IMR-90 (cell line): ENCODE measurements at regions not wholly inside any gene's neighbourhood (a gene's known extent, or its start where the extent isn't known, plus 50 kb on each side); places are given as distances from the start of the nearest gene placed in this dataset.

Source experiments
- ATAC-seq: fragments of 200-7000 bp; cut with Tn5 transposase; 2 replicates; pipeline ENCODE4 v1.9.1; 2020; ENCODE audit warnings: low read depth, mild to moderate bottlenecking, moderate library complexity
- BruUV-seq: library from RNA; stranded (reverse); fragments of 400-500 nt; replicated peaks from 2 replicates; lab custom pipeline; 2021; lab: Mats Ljungman, UMichigan
- CTCF ChIA-PET: fragments of 300-600 bp; formaldehyde crosslinking; extraction: SDS; loops from one replicate; lab custom pipeline; 2021; ENCODE audit warnings: antibody characterized with exemption; lab: Yijun Ruan, JAX
- POLR2A ChIA-PET: fragments of 300-600 bp; sonication (Branson Sonifier 250); formaldehyde crosslinking; loops from one replicate; lab custom pipeline; 2022; ENCODE audit warnings: antibody characterized with exemption; ENCODE audit not compliant: unreplicated experiment; lab: Charles Lee
- DNase-seq: peaks from one replicate; pipeline ENCODE4 v3.0.0; 2013
- H2AFZ ChIP-seq: replicated peaks from 2 replicates; pipeline ENCODE3; 2013; ENCODE audit warnings: low read length, mild to moderate bottlenecking; ENCODE audit not compliant: poor library complexity
- H2AK5ac ChIP-seq: 2 replicates; pipeline ENCODE4 v1.6.1; 2013; ENCODE audit warnings: low read depth, low read length, inconsistent platforms
- H2AK9ac ChIP-seq: replicated peaks from 2 replicates; pipeline ENCODE3; 2013; ENCODE audit warnings: mild to moderate bottlenecking, low read depth, low read length, moderate library complexity; ENCODE audit not compliant: poor library complexity
- H2BK120ac ChIP-seq: 2 replicates; pipeline ENCODE4 v1.6.1; 2013; ENCODE audit warnings: low read depth, low read length, inconsistent platforms
- H2BK15ac ChIP-seq: 3 replicates; pipeline ENCODE4 v1.6.1; 2013; ENCODE audit warnings: low read depth, low read length, inconsistent platforms
- H2BK20ac ChIP-seq: 2 replicates; pipeline ENCODE4 v1.6.1; 2013; ENCODE audit warnings: low read depth, mild to moderate bottlenecking, inconsistent platforms, low read length, moderate library complexity
- H2BK5ac ChIP-seq: 2 replicates; pipeline ENCODE4 v1.6.1; 2013; ENCODE audit warnings: mild to moderate bottlenecking, low read depth, low read length, inconsistent platforms; ENCODE audit not compliant: poor library complexity, severe bottlenecking
- H3K14ac ChIP-seq: replicated peaks from 2 replicates; pipeline ENCODE4 v1.6.1; 2013; ENCODE audit warnings: low read depth, low read length, inconsistent platforms
- H3K18ac ChIP-seq: 2 replicates; pipeline ENCODE4 v1.6.1; 2013; ENCODE audit warnings: low read depth, low read length, control low read depth
- H3K23ac ChIP-seq: 2 replicates; pipeline ENCODE4 v1.6.1; 2013; ENCODE audit warnings: low read depth, low read length, inconsistent platforms
- H3K27ac ChIP-seq: 2 replicates; pipeline ENCODE4 v1.5.1; 2013; ENCODE audit warnings: mild to moderate bottlenecking, control low read depth, low read length; ENCODE audit not compliant: insufficient read depth
- H3K27me3 ChIP-seq: 2 replicates; pipeline ENCODE4 v1.6.1; 2013; ENCODE audit warnings: low read length; ENCODE audit not compliant: control insufficient read depth, insufficient read depth
- H3K36me3 ChIP-seq: 2 replicates; pipeline ENCODE4 v1.6.1; 2013; ENCODE audit warnings: low read length, mixed read lengths; ENCODE audit not compliant: control insufficient read depth, insufficient read depth
- H3K4ac ChIP-seq: 2 replicates; pipeline ENCODE4 v1.6.1; 2013; ENCODE audit warnings: low read depth, low read length, inconsistent platforms
- H3K4me1 ChIP-seq: 2 replicates; pipeline ENCODE4 v1.6.1; 2013; ENCODE audit warnings: low read length, mixed read lengths; ENCODE audit not compliant: control insufficient read depth, insufficient read depth
- H3K4me2 ChIP-seq: 2 replicates; pipeline ENCODE4 v1.6.1; 2013; ENCODE audit warnings: low read depth, mild to moderate bottlenecking, control low read depth, low read length, moderate library complexity
- H3K4me3 ChIP-seq: 2 replicates; pipeline ENCODE4 v1.5.1; 2013; ENCODE audit warnings: low read depth, mild to moderate bottlenecking, control low read depth, low read length, moderate library complexity; ENCODE audit not compliant: insufficient read depth
- H3K56ac ChIP-seq: 2 replicates; pipeline ENCODE4 v1.6.1; 2013; ENCODE audit warnings: low read length, inconsistent platforms; ENCODE audit not compliant: insufficient read depth; ENCODE audit errors: extremely low read depth
- H3K79me1 ChIP-seq, 2 experiments: 2 replicates each; pipeline ENCODE4 v1.6.1; 2013; ENCODE audit warnings: low read length in 2 of 2, inconsistent platforms in 1 of 2, low read depth in 1 of 2
- H3K9ac ChIP-seq: 2 replicates; pipeline ENCODE4 v1.6.1; 2013; ENCODE audit warnings: low read depth, low read length, control low read depth
- H3K9me1 ChIP-seq: 2 replicates; pipeline ENCODE4 v1.6.1; 2013; ENCODE audit warnings: low read length, inconsistent platforms; ENCODE audit not compliant: insufficient read depth
- H3K9me3 ChIP-seq: 2 replicates; pipeline ENCODE4 v1.6.1; 2013; ENCODE audit warnings: low read length; ENCODE audit not compliant: control insufficient read depth, insufficient read depth
- H4K20me1 ChIP-seq: 2 replicates; pipeline ENCODE4 v1.6.1; 2013; ENCODE audit warnings: low read length, inconsistent platforms; ENCODE audit not compliant: insufficient read depth
- H4K5ac ChIP-seq: 2 replicates; pipeline ENCODE4 v1.6.1; 2013; ENCODE audit warnings: mild to moderate bottlenecking, low read depth, low read length, control low read depth
- H4K8ac ChIP-seq, 2 experiments: 2 replicates each; pipeline ENCODE4 v1.6.1; 2013; ENCODE audit warnings: low read depth in 2 of 2, low read length in 2 of 2, control low read depth in 1 of 2, inconsistent platforms in 1 of 2
- H4K91ac ChIP-seq: 2 replicates; pipeline ENCODE4 v1.6.1; 2013; ENCODE audit warnings: low read depth, low read length, inconsistent platforms; ENCODE audit not compliant: insufficient read depth
- BHLHE40 ChIP-seq: fragments of 150-350 bp; IDR thresholded peaks from 2 replicates; pipeline ENCODE4 v1.6.1; 2016; ENCODE audit warnings: mild to moderate bottlenecking, low read depth, low read length
- CEBPB ChIP-seq: IDR thresholded peaks from 2 replicates; pipeline ENCODE4 v1.6.1; 2012; ENCODE audit warnings: low read depth, low read length, improper control_type of control experiment
- CHD1 ChIP-seq: IDR thresholded peaks from 2 replicates; pipeline ENCODE4 v1.6.1; 2012; ENCODE audit warnings: low read depth, low read length, improper control_type of control experiment
- ELK1 ChIP-seq: fragments of 150-350 bp; IDR thresholded peaks from 2 replicates; pipeline ENCODE4 v1.6.1; 2016; ENCODE audit warnings: low read depth, mild to moderate bottlenecking, low read length, moderate library complexity, borderline replicate concordance
- FOS ChIP-seq: fragments of 150-350 bp; IDR thresholded peaks from 2 replicates; pipeline ENCODE4 v1.6.1; 2016; ENCODE audit warnings: low read depth, low read length
- MAFK ChIP-seq: IDR thresholded peaks from 2 replicates; pipeline ENCODE4 v1.6.1; 2012; ENCODE audit warnings: low read depth, low read length, improper control_type of control experiment
- MAZ ChIP-seq: IDR thresholded peaks from 2 replicates; pipeline ENCODE4 v1.6.1; 2012; ENCODE audit warnings: low read depth, mild to moderate bottlenecking, low read length, improper control_type of control experiment, moderate library complexity, borderline replicate concordance
- MXI1 ChIP-seq: IDR thresholded peaks from 2 replicates; pipeline ENCODE4 v1.6.1; 2012; ENCODE audit warnings: low read depth, mild to moderate bottlenecking, low read length, moderate library complexity, borderline replicate concordance
- NFE2L2 ChIP-seq: fragments of 150-350 bp; IDR thresholded peaks from 2 replicates; pipeline ENCODE4 v1.6.1; 2016; ENCODE audit warnings: low read depth, mild to moderate bottlenecking, low read length
- POLR2A ChIP-seq: IDR thresholded peaks from 2 replicates; pipeline ENCODE4 v1.6.1; 2012; ENCODE audit warnings: mild to moderate bottlenecking, low read depth, low read length
- RAD21 ChIP-seq: IDR thresholded peaks from 2 replicates; pipeline ENCODE4 v1.6.1; 2012; ENCODE audit warnings: low read length, improper control_type of control experiment
- RCOR1 ChIP-seq: IDR thresholded peaks from 2 replicates; pipeline ENCODE4 v1.6.1; 2012; ENCODE audit warnings: mild to moderate bottlenecking, low read length, improper control_type of control experiment; ENCODE audit not compliant: insufficient replicate concordance
- RFX5 ChIP-seq: IDR thresholded peaks from 2 replicates; pipeline ENCODE4 v1.8.0; 2012; ENCODE audit warnings: low read depth, mild to moderate bottlenecking, low read length, moderate library complexity
- SMC3 ChIP-seq: fragments of 150-350 bp; IDR thresholded peaks from 2 replicates; pipeline ENCODE4 v1.6.1; 2016; ENCODE audit warnings: low read depth, mild to moderate bottlenecking, antibody characterized with exemption, low read length, moderate library complexity
- WGBS, 2 experiments: methylation state at CpG; one replicate each; pipeline versions ENCODE4 v1.1.5 to v1.1.7; 2013; ENCODE audit warnings: missing lambda C conversion rate in 2 of 2; ENCODE audit not compliant: insufficient read length in 1 of 2; ENCODE audit errors: extremely low coverage in 2 of 2; 5-methylcytosine and 5-hydroxymethylcytosine counted together
- dilution Hi-C: fragments of 300-500 bp; cut with HindIII; formaldehyde crosslinking; loops from one replicate; pipeline ENCODE4 v1.14.3; 2018; ENCODE audit warnings: low sequenced_read_pairs; ENCODE audit not compliant: unreplicated experiment
- in situ Hi-C: fragments of 300-500 bp; cut with MboI; formaldehyde crosslinking; loops from 3 replicates; pipeline ENCODE4 v1.14.3; 2019; ENCODE audit warnings: low sequenced_read_pairs, inconsistent platforms, mixed read lengths
- intact Hi-C: fragments of 100-400 bp; cut with micrococcal nuclease; formaldehyde crosslinking; loops from 2 replicates; pipeline ENCODE4 v1.10.0; 2022
- TF ChIP-seq, protein P1 (sequence below): conservative IDR thresholded peaks from 2 replicates; pipeline ENCODE4 v1.5.1; 2012; ENCODE audit warnings: mild to moderate bottlenecking, low read depth, low read length, improper control_type of control experiment

- Histone ChIP-seq H4K20me1 (no peaks in the 10 kb centered on the region), H2AK9ac (no peak overlapping the region), H3K79me1 (no peaks in the 10 kb centered on the region), H2BK20ac (no peak overlapping the region), H3K56ac (no peak overlapping the region), H3K4me1 (no peaks in the 10 kb centered on the region), H3K9me1 (no peaks in the 10 kb centered on the region), H3K9ac (no peak overlapping the region), H3K23ac (no peak overlapping the region), H2BK5ac (no peak overlapping the region), H3K4ac (no peak overlapping the region), H2AK5ac (no peak overlapping the region), H4K91ac (no peak overlapping the region), H2AFZ (no peak overlapping the region), H3K18ac (no peak overlapping the region), H3K36me3 (no peaks in the 10 kb centered on the region), H3K14ac (no peak overlapping the region), H3K27me3 (no peaks in the 10 kb centered on the region), H3K27ac (no peak overlapping the region), H3K4me2 (no peak overlapping the region), H4K5ac (no peak overlapping the region), H3K9me3 (peaks cover 7% of the 10 kb centered on the region), H2BK120ac (no peak overlapping the region), H2BK15ac (no peak overlapping the region), H3K4me3 (no peak overlapping the region), H4K8ac (no peak overlapping the region)
- ATAC-seq (no peak), DNase-seq (no peak)
- WGBS, 2 experiments: no CpG with 5 or more reads among the region's 3 CpGs
- BruUV-seq: no TSS peak
- CTCF ChIA-PET: no interaction called here
- POLR2A ChIA-PET: no interaction called here
- no peak for TF ChIP-seq RAD21
- no peak for TF ChIP-seq CHD1
- TF ChIP-seq MAZ: no peak
- TF ChIP-seq FOS: no peak
- no peak for TF ChIP-seq POLR2A
- no peak for TF ChIP-seq BHLHE40
- no peak for TF ChIP-seq RFX5
- TF ChIP-seq ELK1: no peak
- TF ChIP-seq, protein P1, sequence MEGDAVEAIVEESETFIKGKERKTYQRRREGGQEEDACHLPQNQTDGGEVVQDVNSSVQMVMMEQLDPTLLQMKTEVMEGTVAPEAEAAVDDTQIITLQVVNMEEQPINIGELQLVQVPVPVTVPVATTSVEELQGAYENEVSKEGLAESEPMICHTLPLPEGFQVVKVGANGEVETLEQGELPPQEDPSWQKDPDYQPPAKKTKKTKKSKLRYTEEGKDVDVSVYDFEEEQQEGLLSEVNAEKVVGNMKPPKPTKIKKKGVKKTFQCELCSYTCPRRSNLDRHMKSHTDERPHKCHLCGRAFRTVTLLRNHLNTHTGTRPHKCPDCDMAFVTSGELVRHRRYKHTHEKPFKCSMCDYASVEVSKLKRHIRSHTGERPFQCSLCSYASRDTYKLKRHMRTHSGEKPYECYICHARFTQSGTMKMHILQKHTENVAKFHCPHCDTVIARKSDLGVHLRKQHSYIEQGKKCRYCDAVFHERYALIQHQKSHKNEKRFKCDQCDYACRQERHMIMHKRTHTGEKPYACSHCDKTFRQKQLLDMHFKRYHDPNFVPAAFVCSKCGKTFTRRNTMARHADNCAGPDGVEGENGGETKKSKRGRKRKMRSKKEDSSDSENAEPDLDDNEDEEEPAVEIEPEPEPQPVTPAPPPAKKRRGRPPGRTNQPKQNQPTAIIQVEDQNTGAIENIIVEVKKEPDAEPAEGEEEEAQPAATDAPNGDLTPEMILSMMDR: no peak
- TF ChIP-seq RCOR1: no peak
- TF ChIP-seq CEBPB: no peak
- no peak for TF ChIP-seq MXI1
- TF ChIP-seq NFE2L2: no peak
- TF ChIP-seq MAFK: no peak
- no peak for TF ChIP-seq SMC3
- intact Hi-C loops: no loop called here
- dilution Hi-C loops: no loop called here
- in situ Hi-C loops: no loop called here
Measured at GRCh38 chr3:40827226-40827625, 302.5 kb downstream of the ZNF621 start.
